GM18507 (cell line): ENCODE measurements at regions not wholly inside any gene's neighbourhood (a gene's known extent, or its start where the extent isn't known, plus 50 kb on each side); places are given as distances from the start of the nearest gene placed in this dataset.

ENCODE experiments used
- DNase-seq: peaks from one replicate; pipeline ENCODE4 v3.0.0; 2011; ENCODE audit warnings: low read depth; ENCODE audit not compliant: insufficient read length; ENCODE audit errors: extremely low spot score
- FAIRE-seq: peaks from 2 replicates; lab custom pipeline; 2011; peaks lifted over from hg19 to GRCh38; lab: Jason Lieb, UNC

DNA sequence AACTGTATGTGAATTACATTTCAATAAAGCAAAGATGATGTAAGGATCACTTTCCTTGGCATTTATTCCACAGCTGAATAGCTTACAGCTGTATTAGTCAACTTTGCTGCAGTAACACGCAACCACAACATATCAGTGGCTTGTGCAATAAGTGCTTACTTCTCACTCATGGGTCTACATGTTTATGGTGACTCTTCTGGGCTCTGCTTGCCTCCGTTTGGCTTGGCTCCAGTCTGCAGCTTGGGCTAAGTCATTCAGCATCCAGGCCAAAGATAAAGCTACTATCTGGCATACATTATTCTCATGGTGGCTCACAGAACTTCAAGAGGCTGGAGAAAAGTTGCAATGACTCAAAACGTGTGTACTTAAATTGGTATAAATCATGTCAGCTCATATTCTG, 355.0 kb downstream of the RNF144A start:
- no peak for DNase-seq
- no peak for FAIRE-seq

DNA sequence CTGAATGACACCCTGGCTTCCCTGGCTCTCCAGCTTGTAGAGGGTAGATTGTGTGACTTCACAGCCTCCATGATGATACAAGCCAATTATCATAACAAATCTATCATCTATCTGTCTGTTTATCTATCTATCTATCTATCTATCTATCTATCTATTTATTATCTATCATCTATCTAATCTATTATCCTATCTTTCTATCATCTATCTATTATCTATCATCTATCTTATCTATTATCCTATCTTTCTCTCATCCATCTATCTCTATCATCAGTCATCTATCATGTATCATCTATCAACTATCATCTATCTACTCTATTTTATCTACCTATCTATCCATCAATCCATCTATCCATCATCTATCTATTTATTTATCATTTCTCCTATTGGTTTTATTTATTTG, 361.8 kb downstream of the RNF144A start:
- DNase-seq (no peak), FAIRE-seq (no peak)

- DNase-seq (no peak), FAIRE-seq (no peak)
Observed at GRCh38 chr2:7279421-7279949, 362.3 kb downstream of the RNF144A start.

GRCh38 chr2:7280790-7281189, 363.6 kb downstream of the RNF144A start:
- DNase-seq (no peak), FAIRE-seq (no peak)

DNA sequence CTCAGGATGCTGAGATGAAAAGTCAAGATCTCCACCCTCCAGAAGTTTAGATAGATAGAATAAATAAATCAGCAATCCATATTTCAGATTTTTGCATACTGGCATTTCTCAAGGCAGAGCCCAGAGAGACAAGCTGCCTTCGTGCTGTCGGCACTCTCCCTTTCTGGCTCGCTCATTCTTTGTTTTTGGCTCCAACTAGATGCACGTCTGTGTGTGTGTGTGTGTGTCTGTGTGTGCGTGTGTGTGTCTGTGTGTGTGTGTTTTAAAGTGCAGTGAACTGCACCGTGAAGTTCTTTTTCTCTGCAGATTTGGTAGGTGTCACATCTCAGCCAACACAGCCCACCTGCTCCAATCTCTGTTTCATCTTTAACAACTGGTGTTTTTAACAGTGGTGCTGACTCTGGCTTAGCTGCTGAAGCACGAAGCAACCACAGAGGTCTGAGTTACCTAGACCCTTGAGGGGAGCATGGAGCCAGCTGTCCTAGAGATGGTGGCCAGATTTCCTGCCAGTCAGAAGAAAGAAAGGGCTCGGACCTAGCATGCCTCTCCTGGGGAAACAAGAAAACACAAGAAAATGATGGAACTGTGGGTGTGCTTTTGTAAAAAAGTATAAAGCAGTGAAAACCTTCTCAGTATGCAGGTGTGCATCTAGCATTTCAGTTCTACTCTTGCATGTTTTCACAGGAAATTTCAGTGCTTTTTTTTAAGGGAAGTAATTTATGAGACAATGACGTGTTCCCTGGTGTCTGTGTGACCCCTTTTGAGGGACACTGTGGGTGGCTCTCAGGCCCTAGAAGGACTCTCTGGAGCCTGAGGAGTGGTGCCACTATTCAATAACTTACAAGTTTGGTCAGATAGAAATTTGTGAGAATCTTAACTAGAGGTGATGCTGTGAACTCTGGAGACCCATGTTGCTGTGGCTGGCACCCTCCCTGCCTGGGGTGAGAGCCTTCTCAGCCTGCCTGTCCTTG, 364.3 kb downstream of the RNF144A start:
- no peak for DNase-seq
- no peak for FAIRE-seq

DNA sequence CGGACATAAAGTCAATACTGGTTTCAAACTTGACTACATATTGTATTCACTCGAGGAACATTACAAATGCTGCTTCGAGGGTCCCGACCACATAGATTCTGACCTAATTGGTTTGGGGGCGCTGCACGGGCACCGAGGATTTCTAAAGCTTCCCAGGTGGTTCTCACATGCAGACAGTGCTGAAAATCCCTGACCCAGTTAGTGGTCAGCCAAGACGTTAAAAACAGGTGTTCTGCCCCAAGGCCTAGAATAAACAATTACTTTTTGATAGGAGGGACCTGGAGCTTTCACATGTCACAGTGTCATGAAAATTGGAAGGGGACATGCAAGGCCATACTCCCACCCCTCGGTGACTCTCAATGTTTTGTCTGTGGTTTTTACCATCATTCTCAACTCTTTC, 368.9 kb downstream of the RNF144A start:
- DNase-seq (no peak), FAIRE-seq (no peak)

- DNase-seq (no peak), FAIRE-seq (no peak)
Observed at GRCh38 chr2:7288484-7288883, 371.3 kb downstream of the RNF144A start.

DNA sequence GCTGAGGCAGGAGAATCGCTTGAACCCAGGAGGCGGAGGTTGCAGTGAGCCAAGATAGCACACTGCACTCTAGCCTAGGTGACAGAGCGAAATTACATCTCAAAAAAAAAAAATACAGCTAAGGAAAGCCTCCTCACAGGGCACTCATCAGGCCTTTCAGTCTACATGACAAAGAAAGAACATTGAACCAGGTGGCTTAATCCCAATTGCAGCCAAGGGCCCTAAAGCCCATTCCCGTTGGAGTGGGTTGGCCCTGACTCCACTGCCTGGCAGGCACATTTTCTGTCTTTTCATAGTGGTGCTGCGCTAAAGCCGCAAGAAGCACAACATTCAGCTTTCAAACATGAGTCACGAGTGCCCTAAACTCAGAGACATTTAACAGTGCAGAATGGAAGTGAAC, 372.5 kb downstream of the RNF144A start:
- no peak for DNase-seq

DNA sequence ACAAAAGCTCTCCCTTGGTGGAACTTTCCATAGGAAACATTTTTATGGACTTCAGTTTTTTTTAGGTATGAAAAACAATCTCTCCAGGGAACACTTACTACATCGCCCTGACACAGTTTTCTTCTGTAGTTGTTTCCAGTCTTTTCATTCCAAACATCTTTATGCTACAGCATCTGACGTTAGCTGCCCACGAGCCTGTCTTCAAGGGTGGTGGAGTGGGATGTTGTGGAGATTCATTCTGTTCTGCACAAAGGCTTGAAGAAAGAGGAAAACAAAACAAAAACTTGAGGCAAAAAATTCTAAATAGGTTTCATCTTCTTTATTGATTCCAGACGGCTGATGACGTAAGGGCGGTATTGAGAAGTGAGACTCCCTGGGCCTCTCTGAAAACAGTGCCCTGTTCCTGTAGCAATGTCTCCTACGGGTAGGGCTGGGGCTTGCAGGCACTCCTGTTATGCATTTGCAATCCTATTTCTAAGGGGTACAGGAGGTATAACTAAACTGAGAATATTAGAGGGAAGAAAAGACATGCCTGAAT, 375.0 kb downstream of the RNF144A start:
- DNase-seq: no peak
- FAIRE-seq: no peak

More for the DNA sequence above, 372.5 kb downstream of the RNF144A start:
- FAIRE-seq: no peak

GRCh38 chr2:7309582-7309981, 392.4 kb downstream of the RNF144A start:
- DNase-seq: no peak
- FAIRE-seq: no peak

GRCh38 chr2:7324706-7325105, 407.5 kb downstream of the RNF144A start:
- DNase-seq (no peak), FAIRE-seq (no peak)

DNA sequence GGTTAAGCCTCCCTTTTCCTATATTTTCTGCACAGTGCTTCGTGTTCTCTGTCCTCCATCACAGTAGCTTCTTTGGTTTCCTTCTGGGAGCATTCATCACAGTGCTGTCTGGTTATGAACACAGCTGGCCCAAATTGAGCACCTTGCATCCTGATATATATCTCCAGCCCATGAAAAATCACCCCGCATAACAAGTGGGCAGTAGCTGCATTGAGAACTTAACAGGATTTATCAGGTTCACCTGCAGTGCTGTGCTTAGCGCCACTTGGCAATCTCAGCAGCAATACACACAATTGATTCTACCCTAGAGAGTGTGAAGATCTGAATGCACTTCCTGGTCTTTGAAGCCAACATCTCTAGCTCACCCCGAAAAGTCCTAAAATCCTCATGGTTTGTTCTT, 408.0 kb downstream of the RNF144A start:
- DNase-seq (no peak), FAIRE-seq (no peak)

DNA sequence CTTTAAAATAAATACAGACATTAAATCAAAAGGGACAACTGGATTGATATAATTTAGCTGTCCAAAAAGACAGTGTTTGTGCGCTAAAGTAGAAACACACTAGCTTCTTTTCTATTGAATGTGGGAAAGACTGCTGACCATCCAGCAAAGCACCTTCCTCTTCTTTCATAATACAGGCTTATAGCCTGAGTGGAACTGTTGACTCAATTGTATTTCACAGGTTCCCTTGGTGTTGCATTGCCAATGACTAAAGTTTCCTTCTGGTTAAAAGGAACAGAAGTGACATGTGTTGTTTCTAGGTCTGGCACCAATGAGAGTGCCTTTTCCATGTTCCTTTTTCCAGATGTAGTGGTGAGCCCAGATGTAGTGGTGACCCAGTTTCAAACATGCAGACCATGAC, 412.3 kb downstream of the RNF144A start:
- no peak for FAIRE-seq

DNA sequence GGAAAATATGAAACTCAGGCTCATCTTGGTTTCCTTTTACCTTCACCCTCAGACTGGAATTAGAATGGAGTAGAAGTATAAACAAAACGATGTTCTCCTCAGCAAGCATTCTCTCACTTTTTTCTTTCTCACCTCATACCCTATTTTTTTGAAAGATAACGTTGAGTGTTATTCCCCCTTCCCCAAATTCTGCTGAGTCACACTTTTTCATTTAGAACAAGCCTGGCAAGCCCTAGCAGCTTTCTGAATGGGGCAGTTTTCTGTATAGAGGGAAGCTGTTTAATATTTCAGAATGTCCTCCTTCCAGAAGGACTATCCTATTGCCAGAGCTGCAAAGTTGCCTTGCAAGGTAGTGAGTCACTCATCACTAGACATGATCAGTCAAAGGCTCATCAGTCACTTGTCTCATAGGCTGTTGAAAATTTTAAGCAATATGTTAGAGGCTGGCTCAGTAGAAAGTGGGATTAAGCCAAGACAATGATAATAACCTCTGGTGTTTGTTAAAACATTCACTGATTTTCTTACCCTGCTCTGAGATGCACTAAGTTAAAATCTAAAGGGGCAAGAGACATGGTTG, 416.1 kb downstream of the RNF144A start:
- FAIRE-seq (no peak), DNase-seq (no peak)

More for the DNA sequence above, 412.3 kb downstream of the RNF144A start:
- no peak for DNase-seq

- DNase-seq (no peak), FAIRE-seq (no peak)
Observed at GRCh38 chr2:7333960-7334493, 416.8 kb downstream of the RNF144A start.

DNA sequence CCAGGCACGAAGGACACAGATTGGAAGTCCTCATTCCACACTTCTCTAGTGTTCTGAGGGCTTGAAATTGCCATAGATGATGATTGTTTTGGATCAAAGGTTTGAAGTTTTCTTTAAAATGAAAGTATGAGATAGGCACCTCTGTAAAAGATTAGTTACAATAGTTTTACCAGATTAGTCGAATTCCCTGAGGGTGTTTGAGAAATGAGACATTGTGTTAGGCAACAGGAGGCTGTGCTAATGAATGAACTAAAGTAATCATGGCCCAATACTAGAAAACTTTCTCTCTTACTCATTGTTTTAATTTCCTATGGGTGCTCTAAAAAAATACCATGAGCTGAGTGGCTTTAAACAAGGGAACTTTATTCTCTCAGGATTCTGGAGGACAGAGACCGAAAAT, 421.7 kb downstream of the RNF144A start:
- DNase-seq (no peak), FAIRE-seq (no peak)

GRCh38 chr2:7346336-7346735, 429.1 kb downstream of the RNF144A start:
- DNase-seq (no peak), FAIRE-seq (no peak)

GRCh38 chr2:7348761-7349160, 431.5 kb downstream of the RNF144A start:
- DNase-seq (no peak), FAIRE-seq (no peak)

DNA sequence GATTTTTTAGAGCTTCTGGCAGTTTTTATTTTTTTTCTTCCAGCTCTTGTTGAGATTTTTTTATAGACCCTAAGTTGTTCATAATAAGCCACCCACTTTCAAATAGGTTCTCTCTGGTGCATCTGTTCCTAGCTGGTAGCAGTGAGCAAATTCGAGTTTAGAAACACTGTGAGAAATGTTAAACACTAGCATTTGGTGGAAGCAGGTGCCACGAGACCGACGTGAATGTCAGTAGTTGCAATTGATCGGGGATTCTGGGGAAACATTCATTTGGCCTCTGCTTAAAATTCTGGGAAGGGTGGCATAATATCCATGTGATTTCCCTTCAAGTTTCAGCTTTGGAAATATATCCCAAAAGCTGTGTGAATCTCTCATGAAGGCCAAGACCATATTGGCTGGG, 435.0 kb downstream of the RNF144A start:
- DNase-seq: no peak
- no peak for FAIRE-seq

DNA sequence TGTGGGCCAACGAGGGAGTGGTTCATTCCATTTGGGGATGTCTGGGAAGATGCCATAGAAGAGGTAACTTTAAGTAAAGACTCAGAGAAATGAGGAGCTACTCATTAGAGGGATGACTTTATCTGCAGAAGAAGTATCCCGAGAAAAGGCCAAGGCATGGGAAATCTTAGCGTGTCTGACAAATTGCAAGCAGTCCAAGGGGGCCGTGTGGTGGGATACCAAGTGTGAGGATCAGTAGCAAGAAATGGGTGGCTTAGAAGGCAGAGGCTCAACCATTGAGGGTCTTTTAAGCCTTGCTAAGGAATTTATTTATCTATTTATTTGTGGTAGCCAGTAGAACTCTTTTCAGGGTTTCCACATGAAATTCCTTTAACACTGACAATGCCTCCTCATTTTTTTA, 436.4 kb downstream of the RNF144A start:
- no peak for FAIRE-seq
- DNase-seq: no peak
